AG09319 (cell line): ENCODE measurements at regions not wholly inside any gene's neighbourhood (a gene's known extent, or its start where the extent isn't known, plus 50 kb on each side); places are given as distances from the start of the nearest gene placed in this dataset.

Experiments used
- DNase-seq: peaks from one replicate; pipeline ENCODE4 v3.0.0-alpha.2; 2010; ENCODE audit warnings: low read depth; ENCODE audit errors: extremely low read depth
- CTCF ChIP-seq: IDR thresholded peaks from 2 replicates; pipeline ENCODE4 v1.5.1; 2011; ENCODE audit warnings: low read depth, mild to moderate bottlenecking, inconsistent platforms, low read length, moderate library complexity

GRCh38 chr5:17816505-17816904, 182.2 kb downstream of the TAF11L14 start:
- no peak for TF ChIP-seq CTCF
- DNase-seq, result no peak

DNA sequence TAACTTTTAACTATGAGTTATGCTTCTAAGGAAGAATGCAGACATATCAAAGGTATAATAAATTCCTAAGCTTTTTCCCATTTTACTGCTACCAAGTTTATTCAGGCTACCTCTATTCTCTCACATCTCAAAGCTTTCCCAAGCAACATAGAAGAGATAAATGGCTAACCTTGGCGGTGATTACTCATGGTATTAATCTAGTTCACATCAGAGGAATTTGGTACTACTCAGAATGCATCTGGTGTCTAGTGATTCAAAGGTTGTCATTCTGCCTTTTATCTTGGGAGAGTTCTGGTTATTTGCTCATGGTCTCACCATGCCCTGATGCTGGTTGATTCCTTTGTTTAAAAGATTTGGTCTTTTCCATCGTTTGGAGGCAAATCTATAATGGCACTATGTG, 182.7 kb downstream of the TAF11L14 start:
- DNase-seq, result no peak
- no peak for TF ChIP-seq CTCF

DNA sequence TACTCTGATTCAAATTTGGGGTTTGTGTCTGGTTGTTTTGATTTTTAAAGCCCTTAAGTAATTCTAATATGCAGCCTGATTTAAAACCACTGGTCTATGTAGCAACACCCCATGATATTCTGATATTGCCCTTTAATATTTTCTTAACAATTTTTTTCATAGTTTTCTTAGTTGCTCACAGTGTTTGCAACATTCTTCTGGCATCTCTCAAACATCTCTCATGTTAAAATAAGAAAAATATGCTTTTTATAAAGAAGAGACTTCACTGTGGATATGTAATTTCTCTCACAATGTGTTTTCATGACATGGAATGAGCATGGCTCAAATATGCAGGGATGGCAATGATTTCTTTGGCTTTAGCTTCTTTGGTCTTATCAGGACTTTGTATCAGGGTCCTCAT, 183.7 kb downstream of the TAF11L14 start:
- TF ChIP-seq CTCF, result no peak
- DNase-seq, result no peak

DNA sequence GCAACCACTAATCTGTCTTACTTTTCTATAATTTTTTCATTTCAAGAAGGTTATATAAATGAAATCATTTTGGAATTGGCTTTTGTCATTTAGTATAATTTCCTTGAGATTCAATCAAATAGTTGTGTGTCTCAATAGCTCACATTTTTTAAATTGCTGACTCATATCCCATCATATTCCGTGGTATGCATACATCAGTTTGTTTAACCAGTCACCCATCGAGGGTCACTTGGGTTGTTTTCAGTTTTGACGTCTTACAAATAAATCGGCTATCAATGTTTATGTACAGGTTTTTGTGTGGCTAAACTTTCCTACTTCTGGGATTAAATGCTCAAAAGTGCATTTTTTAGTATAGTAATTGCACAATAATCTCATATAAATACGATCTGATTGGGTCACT, 185.5 kb downstream of the TAF11L14 start:
- TF ChIP-seq CTCF, result no peak
- no peak for DNase-seq

DNA sequence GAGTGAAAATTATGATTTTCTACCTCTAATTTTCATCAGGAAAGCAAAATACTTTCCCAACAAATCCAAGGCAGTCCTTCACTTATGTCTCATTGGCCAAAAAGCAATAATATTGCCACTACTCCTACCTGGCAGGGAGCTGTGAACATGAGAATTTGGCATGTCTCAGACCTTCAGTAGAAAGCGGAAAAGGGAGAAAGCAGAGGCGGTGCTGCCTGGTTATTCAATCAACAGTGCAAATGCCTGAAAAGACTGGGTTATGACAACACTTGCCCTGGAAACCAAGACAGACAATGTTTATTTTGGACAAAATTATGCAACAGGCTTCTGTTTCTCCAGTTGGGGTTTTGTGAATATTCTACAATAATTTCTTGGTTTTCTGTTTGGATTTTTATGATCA, 194.4 kb downstream of the TAF11L14 start:
- no peak for DNase-seq

DNA sequence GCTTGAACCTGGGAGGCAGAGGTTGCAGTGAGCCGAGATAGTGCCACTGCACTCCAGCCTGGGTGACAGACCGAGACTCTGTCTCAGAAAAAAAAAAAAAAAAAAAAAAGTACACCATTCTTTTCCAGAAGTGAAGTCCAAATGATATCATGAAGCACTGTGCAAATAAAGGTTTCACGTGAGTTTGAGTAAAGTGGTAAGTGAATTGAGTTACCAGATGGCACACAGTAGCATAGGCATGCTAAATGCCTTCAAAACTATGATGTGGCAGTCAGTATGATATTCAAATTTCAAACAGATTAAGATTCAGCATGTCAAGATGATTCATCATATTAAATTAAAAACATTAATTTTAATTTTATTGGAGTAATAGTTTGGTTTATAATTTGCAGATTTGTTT, 195.2 kb downstream of the TAF11L14 start:
- no peak for TF ChIP-seq CTCF
- DNase-seq, result no peak

More for the DNA sequence above, 194.4 kb downstream of the TAF11L14 start:
- no peak for TF ChIP-seq CTCF

DNA sequence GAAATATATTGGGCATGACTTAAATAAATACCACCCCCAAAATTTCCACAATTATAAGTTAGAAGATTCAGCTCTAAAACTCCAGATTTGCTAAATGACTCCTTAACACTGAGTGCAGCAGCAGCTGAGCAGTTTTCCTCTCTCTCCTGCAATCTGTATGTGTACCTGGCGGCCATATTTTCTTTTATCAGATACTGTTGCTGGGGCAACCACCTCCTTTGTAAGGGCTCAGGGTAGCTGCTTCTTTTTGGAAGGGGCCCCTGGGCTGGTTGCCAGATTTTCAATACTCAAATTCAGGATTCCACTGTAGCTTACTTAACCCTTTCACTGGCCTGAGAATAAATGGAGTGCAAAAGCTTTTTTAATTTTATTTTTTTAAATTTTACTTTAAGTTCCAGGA, 197.0 kb downstream of the TAF11L14 start:
- TF ChIP-seq CTCF, result no peak
- DNase-seq, result no peak
